HG02970 (cell line): ENCODE measurements at regions not wholly inside any gene's neighbourhood (a gene's known extent, or its start where the extent isn't known, plus 50 kb on each side); places are given as distances from the start of the nearest gene placed in this dataset.

ENCODE experiments used
- ATAC-seq: cut with Tn5 transposase; IDR thresholded peaks from one replicate; pipeline ENCODE4 v1.9.1; 2021; ENCODE audit warnings: mild to moderate bottlenecking, moderate library complexity, moderate number of reproducible peaks; ENCODE audit not compliant: unreplicated experiment, low FRiP score

GRCh38 chr2:122515731-122516290 lies 760.4 kb downstream of the TSN start:
- ATAC-seq = no peak

GRCh38 chr2:122516775-122517174 lies 761.3 kb downstream of the TSN start:
- ATAC-seq = no peak

- no peak for ATAC-seq
These were observed 763.9 kb downstream of the TSN start for GRCh38 chr2:122519366-122519765.

GRCh38 chr2:122519821-122520611 lies 764.6 kb downstream of the TSN start:
- no peak for ATAC-seq

GRCh38 chr2:122523143-122523542 lies 767.7 kb downstream of the TSN start:
- ATAC-seq = no peak

GRCh38 chr2:122523981-122524380 lies 768.5 kb downstream of the TSN start:
- ATAC-seq = no peak

- ATAC-seq = no peak
These were observed 769.9 kb downstream of the TSN start for GRCh38 chr2:122525336-122525735.

GRCh38 chr2:122528061-122528460 lies 772.6 kb downstream of the TSN start:
- no peak for ATAC-seq

GRCh38 chr2:122528958-122529705 lies 773.7 kb downstream of the TSN start:
- no peak for ATAC-seq

GRCh38 chr2:122530814-122531213 lies 775.4 kb downstream of the TSN start:
- no peak for ATAC-seq

GRCh38 chr2:122531290-122532071 lies 776.0 kb downstream of the TSN start:
- ATAC-seq = no peak

- no peak for ATAC-seq
These were observed 776.6 kb downstream of the TSN start for GRCh38 chr2:122532072-122532344.

- ATAC-seq = no peak
These were observed 777.0 kb downstream of the TSN start for GRCh38 chr2:122532481-122532880.

GRCh38 chr2:122535960-122536505 lies 780.6 kb downstream of the TSN start:
- no peak for ATAC-seq

GRCh38 chr2:122539311-122539710 lies 783.9 kb downstream of the TSN start:
- ATAC-seq = no peak

- no peak for ATAC-seq
These were observed 784.5 kb downstream of the TSN start for GRCh38 chr2:122539920-122540319.

GRCh38 chr2:122542236-122542635 lies 786.8 kb downstream of the TSN start:
- ATAC-seq = no peak

GRCh38 chr2:122542646-122543045 lies 787.2 kb downstream of the TSN start:
- no peak for ATAC-seq

GRCh38 chr2:122543815-122544214 lies 788.4 kb downstream of the TSN start:
- ATAC-seq = no peak

- ATAC-seq = no peak
These were observed 790.4 kb downstream of the TSN start for GRCh38 chr2:122545821-122546220.

- no peak for ATAC-seq
These were observed 807.3 kb downstream of the TSN start for GRCh38 chr2:122562775-122563174.
